PFSK-1 (cell line): ENCODE measurements at regions not wholly inside any gene's neighbourhood (a gene's known extent, or its start where the extent isn't known, plus 50 kb on each side); places are given as distances from the start of the nearest gene placed in this dataset.

Experiments used
- FOXP2 ChIP-seq: optimal IDR thresholded peaks from 2 replicates; pipeline ENCODE3; 2011; ENCODE audit warnings: borderline replicate concordance, control low read depth, inconsistent platforms; ENCODE audit not compliant: insufficient read depth; ENCODE audit errors: extremely low read length, extremely low read depth
- POLR2AphosphoS5 ChIP-seq: IDR thresholded peaks from 2 replicates; pipeline ENCODE4 v1.6.1; 2012; ENCODE audit warnings: low read depth, mild to moderate bottlenecking, control low read depth, low read length, moderate library complexity
- SIN3A ChIP-seq: IDR thresholded peaks from 2 replicates; pipeline ENCODE4 v1.6.1; 2012; ENCODE audit warnings: mild to moderate bottlenecking, low read length, moderate library complexity, borderline replicate concordance; ENCODE audit not compliant: insufficient read depth
- TAF1 ChIP-seq: IDR thresholded peaks from 2 replicates; pipeline ENCODE4 v1.6.1; 2012; ENCODE audit warnings: low read length, control low read depth, borderline replicate concordance; ENCODE audit not compliant: insufficient read depth
- TF ChIP-seq, protein P1 (sequence below), 2 experiments: IDR thresholded peaks; 2 replicates each; pipeline versions ENCODE4 v1.6.1 to v1.8.0; 2011 to 2012; ENCODE audit warnings: low read depth in 2 of 2, low read length in 2 of 2, control low read depth in 1 of 2, inconsistent platforms in 1 of 2, mild to moderate bottlenecking in 1 of 2, moderate library complexity in 1 of 2; ENCODE audit not compliant: insufficient read depth in 1 of 2

DNA sequence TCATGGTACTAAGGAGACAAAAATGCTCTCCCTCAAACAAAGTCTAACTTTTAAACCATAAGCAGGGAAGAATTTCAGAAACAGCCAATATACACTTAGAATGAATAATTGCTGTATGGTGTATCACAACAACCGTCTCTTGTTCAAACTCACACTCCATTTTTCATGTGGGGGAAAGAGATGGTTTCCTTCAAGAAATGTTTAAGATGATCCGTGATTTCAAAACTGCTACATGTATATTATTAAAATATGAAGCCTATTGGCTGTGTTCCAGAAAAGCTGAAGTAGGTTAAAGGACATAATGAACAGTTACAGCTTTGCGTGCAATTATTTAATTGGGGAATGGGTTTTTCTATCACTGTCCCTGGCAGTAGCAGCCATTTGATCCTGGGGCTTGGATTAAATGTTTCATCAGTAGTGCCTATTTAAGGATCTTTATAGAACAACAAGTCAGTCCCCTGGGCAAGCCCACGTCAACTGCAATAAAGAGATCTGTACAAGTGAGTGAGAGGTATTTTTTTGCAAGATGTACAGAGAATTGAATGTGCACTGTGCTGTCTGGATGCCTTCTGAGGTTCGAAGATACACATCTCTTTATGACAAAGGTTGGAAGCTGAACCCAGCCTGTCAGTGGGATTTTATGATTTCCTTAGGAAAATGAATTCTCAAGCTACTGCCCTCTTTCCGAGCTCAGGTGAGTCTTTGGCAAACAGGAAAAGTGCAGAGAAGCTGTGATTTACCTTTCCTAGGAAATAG lies 337.2 kb upstream of the RARB start:
- no peak for TF ChIP-seq POLR2AphosphoS5
- no peak for TF ChIP-seq TAF1
- TF ChIP-seq, protein P1, sequence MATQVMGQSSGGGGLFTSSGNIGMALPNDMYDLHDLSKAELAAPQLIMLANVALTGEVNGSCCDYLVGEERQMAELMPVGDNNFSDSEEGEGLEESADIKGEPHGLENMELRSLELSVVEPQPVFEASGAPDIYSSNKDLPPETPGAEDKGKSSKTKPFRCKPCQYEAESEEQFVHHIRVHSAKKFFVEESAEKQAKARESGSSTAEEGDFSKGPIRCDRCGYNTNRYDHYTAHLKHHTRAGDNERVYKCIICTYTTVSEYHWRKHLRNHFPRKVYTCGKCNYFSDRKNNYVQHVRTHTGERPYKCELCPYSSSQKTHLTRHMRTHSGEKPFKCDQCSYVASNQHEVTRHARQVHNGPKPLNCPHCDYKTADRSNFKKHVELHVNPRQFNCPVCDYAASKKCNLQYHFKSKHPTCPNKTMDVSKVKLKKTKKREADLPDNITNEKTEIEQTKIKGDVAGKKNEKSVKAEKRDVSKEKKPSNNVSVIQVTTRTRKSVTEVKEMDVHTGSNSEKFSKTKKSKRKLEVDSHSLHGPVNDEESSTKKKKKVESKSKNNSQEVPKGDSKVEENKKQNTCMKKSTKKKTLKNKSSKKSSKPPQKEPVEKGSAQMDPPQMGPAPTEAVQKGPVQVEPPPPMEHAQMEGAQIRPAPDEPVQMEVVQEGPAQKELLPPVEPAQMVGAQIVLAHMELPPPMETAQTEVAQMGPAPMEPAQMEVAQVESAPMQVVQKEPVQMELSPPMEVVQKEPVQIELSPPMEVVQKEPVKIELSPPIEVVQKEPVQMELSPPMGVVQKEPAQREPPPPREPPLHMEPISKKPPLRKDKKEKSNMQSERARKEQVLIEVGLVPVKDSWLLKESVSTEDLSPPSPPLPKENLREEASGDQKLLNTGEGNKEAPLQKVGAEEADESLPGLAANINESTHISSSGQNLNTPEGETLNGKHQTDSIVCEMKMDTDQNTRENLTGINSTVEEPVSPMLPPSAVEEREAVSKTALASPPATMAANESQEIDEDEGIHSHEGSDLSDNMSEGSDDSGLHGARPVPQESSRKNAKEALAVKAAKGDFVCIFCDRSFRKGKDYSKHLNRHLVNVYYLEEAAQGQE (IDR thresholded peaks at IDR 0.05; ENCODE audit: insufficient read depth in 1 of 2, low read depth in 2 of 2, low read length in 2 of 2), result no peak
- no peak for TF ChIP-seq SIN3A
- no peak for TF ChIP-seq FOXP2

DNA sequence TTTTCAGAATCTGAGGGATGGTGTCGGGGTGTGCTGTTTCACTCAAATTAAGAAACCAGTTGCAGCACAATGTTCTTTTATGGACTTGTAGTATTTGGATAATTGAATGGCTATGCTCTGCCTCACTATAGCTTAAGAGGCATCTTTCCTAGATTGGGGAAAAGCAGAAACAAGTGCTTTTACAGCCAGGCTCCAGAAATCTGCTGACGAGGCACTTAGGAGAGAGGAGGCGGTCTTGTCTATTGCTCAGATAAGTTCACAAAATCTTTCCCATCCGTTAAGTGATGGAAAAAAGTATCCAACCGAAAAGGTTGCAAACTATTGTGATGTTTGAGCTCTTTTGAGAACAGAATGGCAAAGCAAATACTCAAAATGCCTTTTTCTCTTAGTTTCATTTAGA lies 336.1 kb upstream of the RARB start:
- TF ChIP-seq, protein P1 (IDR thresholded peaks at IDR 0.05; ENCODE audit: insufficient read depth in 1 of 2, low read depth in 2 of 2, low read length in 2 of 2), result no peak
- TF ChIP-seq SIN3A (no peak), FOXP2 (no peak), TAF1 (no peak), POLR2AphosphoS5 (no peak)

DNA sequence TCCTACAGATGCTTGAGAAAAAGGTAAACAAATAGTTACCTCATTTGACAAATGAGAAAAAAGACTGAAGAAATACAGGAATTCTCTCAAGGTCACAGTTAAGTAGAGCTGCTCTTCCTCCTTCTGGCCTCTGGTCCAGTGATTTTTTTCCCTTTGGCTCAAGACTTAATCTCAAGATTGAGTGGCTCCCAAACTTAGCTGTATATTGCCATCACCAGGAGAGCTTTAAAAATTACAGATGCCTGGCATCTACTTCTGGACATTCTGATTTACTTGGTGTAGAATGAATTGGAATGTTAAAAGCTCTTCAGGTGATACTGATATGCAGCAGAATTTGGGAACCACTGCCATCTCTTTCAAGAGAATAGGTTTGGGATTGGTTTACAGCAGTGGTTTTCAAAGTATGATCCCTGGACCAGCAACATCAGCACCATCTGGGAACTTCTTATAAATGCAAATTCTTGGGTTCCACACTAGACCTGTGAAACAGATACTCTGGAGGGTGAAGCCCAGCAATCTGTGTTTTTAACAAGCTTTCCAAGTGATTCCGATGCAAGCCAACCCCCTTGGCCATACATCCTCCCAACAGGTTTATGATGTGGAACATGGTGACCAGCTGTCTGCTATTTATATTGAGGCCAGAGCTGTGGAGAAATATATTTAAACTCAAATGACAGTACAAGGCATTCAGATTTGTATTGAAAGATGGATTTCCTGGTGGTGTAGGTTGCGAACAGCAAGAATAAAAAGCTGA lies 333.0 kb upstream of the RARB start:
- TF ChIP-seq FOXP2 (no peak), POLR2AphosphoS5 (no peak), SIN3A (no peak), TAF1 (no peak)
- TF ChIP-seq, protein P1 (IDR thresholded peaks at IDR 0.05; ENCODE audit: insufficient read depth in 1 of 2, low read depth in 2 of 2, low read length in 2 of 2), result no peak

DNA sequence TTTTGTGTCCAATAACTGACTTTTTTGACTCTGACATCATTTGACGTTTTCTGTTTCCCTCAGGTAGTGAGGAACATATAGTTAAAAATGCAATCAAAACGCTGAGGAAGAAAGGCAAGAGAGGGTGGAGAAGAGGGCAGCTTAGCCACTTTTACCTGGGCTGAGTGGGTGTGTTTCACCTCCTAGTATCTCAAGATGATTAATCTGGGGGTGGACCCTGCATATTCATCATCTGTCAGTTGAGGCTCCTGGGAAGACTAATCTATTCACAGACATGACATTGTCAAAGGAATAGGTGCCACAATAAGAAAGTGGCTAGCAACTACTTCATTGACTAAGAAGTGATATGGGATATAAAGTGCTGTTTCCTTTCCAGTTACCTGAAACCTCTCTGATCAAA lies 331.5 kb upstream of the RARB start:
- TF ChIP-seq, protein P1 (IDR thresholded peaks at IDR 0.05; ENCODE audit: insufficient read depth in 1 of 2, low read depth in 2 of 2, low read length in 2 of 2), result no peak
- no peak for TF ChIP-seq FOXP2
- no peak for TF ChIP-seq TAF1
